ENCODE measurements at regions not wholly inside any gene's neighbourhood (a gene's known extent, or its start where the extent isn't known, plus 50 kb on each side); places are given as distances from the start of the nearest gene placed in this dataset.

GRCh38 chr5:174916227-174916626 is 191.8 kb downstream of the MSX2 start:
- Mint-ChIP-seq H3K4me1 (peaks cover 38% of the 10 kb centered on the region), H3K4me3 (no peak overlapping the region), H3K27ac (no peak overlapping the region), H3K27me3 (ENCODE audit: low read depth) (peaks cover 8% of the 10 kb centered on the region), H3K36me3 (peaks cover 2% of the 10 kb centered on the region; the same call in 1 of the 2 replicates), H3K9me3 (no peaks in the 10 kb centered on the region)
- POLR2A ChIA-PET, result no interaction called here
- DNase-seq (ENCODE audit: low spot score) (no peak), ATAC-seq (peak; percentile 53)
- TF ChIP-seq ETV6 (CRISPR knock-in tag; IDR thresholded peaks at IDR 0.05), result no peak
- TF ChIP-seq, protein P1, sequence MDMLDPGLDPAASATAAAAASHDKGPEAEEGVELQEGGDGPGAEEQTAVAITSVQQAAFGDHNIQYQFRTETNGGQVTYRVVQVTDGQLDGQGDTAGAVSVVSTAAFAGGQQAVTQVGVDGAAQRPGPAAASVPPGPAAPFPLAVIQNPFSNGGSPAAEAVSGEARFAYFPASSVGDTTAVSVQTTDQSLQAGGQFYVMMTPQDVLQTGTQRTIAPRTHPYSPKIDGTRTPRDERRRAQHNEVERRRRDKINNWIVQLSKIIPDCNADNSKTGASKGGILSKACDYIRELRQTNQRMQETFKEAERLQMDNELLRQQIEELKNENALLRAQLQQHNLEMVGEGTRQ (CRISPR knock-in tag; IDR thresholded peaks at IDR 0.05), result 0 out of 2 replicates have a peak, but pooled peaks have one; percentile 16
- TF ChIP-seq, protein P2, sequence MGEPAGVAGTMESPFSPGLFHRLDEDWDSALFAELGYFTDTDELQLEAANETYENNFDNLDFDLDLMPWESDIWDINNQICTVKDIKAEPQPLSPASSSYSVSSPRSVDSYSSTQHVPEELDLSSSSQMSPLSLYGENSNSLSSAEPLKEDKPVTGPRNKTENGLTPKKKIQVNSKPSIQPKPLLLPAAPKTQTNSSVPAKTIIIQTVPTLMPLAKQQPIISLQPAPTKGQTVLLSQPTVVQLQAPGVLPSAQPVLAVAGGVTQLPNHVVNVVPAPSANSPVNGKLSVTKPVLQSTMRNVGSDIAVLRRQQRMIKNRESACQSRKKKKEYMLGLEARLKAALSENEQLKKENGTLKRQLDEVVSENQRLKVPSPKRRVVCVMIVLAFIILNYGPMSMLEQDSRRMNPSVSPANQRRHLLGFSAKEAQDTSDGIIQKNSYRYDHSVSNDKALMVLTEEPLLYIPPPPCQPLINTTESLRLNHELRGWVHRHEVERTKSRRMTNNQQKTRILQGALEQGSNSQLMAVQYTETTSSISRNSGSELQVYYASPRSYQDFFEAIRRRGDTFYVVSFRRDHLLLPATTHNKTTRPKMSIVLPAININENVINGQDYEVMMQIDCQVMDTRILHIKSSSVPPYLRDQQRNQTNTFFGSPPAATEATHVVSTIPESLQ (CRISPR knock-in tag; IDR thresholded peaks at IDR 0.05), result no peak
- no peak for TF ChIP-seq JAZF1 (CRISPR knock-in tag; IDR thresholded peaks at IDR 0.05)
- TF ChIP-seq, protein P3, sequence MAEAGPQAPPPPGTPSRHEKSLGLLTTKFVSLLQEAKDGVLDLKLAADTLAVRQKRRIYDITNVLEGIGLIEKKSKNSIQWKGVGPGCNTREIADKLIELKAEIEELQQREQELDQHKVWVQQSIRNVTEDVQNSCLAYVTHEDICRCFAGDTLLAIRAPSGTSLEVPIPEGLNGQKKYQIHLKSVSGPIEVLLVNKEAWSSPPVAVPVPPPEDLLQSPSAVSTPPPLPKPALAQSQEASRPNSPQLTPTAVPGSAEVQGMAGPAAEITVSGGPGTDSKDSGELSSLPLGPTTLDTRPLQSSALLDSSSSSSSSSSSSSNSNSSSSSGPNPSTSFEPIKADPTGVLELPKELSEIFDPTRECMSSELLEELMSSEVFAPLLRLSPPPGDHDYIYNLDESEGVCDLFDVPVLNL (CRISPR knock-in tag; IDR thresholded peaks at IDR 0.05; ENCODE audit: borderline replicate concordance, low read depth), result no peak
- no peak for TF ChIP-seq FOXP1 (CRISPR knock-in tag; IDR thresholded peaks at IDR 0.05; ENCODE audit: borderline replicate concordance)
- TF ChIP-seq, protein P4, sequence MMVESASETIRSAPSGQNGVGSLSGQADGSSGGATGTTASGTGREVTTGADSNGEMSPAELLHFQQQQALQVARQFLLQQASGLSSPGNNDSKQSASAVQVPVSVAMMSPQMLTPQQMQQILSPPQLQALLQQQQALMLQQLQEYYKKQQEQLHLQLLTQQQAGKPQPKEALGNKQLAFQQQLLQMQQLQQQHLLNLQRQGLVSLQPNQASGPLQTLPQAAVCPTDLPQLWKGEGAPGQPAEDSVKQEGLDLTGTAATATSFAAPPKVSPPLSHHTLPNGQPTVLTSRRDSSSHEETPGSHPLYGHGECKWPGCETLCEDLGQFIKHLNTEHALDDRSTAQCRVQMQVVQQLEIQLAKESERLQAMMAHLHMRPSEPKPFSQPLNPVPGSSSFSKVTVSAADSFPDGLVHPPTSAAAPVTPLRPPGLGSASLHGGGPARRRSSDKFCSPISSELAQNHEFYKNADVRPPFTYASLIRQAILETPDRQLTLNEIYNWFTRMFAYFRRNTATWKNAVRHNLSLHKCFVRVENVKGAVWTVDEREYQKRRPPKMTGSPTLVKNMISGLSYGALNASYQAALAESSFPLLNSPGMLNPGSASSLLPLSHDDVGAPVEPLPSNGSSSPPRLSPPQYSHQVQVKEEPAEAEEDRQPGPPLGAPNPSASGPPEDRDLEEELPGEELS (CRISPR knock-in tag; IDR thresholded peaks at IDR 0.05), result no peak
- TF ChIP-seq ZNF512 (CRISPR knock-in tag; IDR thresholded peaks at IDR 0.05; ENCODE audit: borderline replicate concordance), result no peak
- TF ChIP-seq USF1 (CRISPR knock-in tag; IDR thresholded peaks at IDR 0.05), result 0 out of 2 replicates have a peak, but pooled peaks have one; percentile 12
- TF ChIP-seq OVOL2 (CRISPR knock-in tag; IDR thresholded peaks at IDR 0.05; ENCODE audit: borderline replicate concordance), result no peak
- no peak for TF ChIP-seq ATF1 (CRISPR knock-in tag; IDR thresholded peaks at IDR 0.05)
- TF ChIP-seq, protein P5, sequence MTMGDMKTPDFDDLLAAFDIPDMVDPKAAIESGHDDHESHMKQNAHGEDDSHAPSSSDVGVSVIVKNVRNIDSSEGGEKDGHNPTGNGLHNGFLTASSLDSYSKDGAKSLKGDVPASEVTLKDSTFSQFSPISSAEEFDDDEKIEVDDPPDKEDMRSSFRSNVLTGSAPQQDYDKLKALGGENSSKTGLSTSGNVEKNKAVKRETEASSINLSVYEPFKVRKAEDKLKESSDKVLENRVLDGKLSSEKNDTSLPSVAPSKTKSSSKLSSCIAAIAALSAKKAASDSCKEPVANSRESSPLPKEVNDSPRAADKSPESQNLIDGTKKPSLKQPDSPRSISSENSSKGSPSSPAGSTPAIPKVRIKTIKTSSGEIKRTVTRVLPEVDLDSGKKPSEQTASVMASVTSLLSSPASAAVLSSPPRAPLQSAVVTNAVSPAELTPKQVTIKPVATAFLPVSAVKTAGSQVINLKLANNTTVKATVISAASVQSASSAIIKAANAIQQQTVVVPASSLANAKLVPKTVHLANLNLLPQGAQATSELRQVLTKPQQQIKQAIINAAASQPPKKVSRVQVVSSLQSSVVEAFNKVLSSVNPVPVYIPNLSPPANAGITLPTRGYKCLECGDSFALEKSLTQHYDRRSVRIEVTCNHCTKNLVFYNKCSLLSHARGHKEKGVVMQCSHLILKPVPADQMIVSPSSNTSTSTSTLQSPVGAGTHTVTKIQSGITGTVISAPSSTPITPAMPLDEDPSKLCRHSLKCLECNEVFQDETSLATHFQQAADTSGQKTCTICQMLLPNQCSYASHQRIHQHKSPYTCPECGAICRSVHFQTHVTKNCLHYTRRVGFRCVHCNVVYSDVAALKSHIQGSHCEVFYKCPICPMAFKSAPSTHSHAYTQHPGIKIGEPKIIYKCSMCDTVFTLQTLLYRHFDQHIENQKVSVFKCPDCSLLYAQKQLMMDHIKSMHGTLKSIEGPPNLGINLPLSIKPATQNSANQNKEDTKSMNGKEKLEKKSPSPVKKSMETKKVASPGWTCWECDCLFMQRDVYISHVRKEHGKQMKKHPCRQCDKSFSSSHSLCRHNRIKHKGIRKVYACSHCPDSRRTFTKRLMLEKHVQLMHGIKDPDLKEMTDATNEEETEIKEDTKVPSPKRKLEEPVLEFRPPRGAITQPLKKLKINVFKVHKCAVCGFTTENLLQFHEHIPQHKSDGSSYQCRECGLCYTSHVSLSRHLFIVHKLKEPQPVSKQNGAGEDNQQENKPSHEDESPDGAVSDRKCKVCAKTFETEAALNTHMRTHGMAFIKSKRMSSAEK (CRISPR knock-in tag; IDR thresholded peaks at IDR 0.05; ENCODE audit: borderline replicate concordance), result no peak
- CTCF ChIA-PET, result no interaction called here

All from WTC11 (cell line).